ENCODE measurements at regions not wholly inside any gene's neighbourhood (a gene's known extent, or its start where the extent isn't known, plus 50 kb on each side); places are given as distances from the start of the nearest gene placed in this dataset.

- intact Hi-C loops (cut with micrococcal nuclease), result no loop called here
- DNase-seq, result no peak
- WGBS (ENCODE audit: insufficient coverage), result no CpG with 5 or more reads among the region's 6 CpGs
- Histone ChIP-seq H2AFZ (ENCODE audit: insufficient read depth, low read depth, low read length, poor library complexity, severe bottlenecking) (no peak overlapping the region), H3K9ac (ENCODE audit: insufficient read depth, low read length, poor library complexity, severe bottlenecking) (no peak overlapping the region), H3K4me2 (replicated peaks; ENCODE audit: extremely low read depth, low read length, poor library complexity, severe bottlenecking) (no peak overlapping the region), H3K4me1 (ENCODE audit: control insufficient read depth in 1 of 2, insufficient read depth in 2 of 2, low read length in 2 of 2) (no peaks in the 10 kb centered on the region), H3K27ac (ENCODE audit: low read depth in 1 of 2, low read length in 2 of 2) (no peak overlapping the region), H3K27me3 (ENCODE audit: control insufficient read depth in 2 of 2, insufficient read depth in 2 of 2, low read length in 2 of 2) (no peaks in the 10 kb centered on the region), H3K4me3 (replicated peaks in 1 of 3; ENCODE audit: low read depth in 2 of 3, low read length in 3 of 3) (no peak overlapping the region), H3K9me3 (replicated peaks in 1 of 2; ENCODE audit: control insufficient read depth in 1 of 2, insufficient read depth in 1 of 2, low read length in 2 of 2) (no peaks in the 10 kb centered on the region), H3K36me3 (replicated peaks in 1 of 2; ENCODE audit: control insufficient read depth in 1 of 2, insufficient read depth in 2 of 2, low read length in 2 of 2) (no peaks in the 10 kb centered on the region), H3K79me2 (ENCODE audit: insufficient read depth, low read length) (no peaks in the 10 kb centered on the region), H4K20me1 (ENCODE audit: insufficient read depth, low read length) (no peaks in the 10 kb centered on the region)
- Mint-ChIP-seq H3K9me3 (peaks cover 0 to 10% (median 2%) of the 10 kb centered on the region in 7 donors), H3K27me3 (ENCODE audit: low read depth in 3 of 3) (no peaks in the 10 kb centered on the region), H3K36me3 (no peaks in the 10 kb centered on the region), H3K4me1 (no peaks in the 10 kb centered on the region), H3K4me3 (no peak overlapping the region), H3K27ac (no peak overlapping the region)
- no peak for TF ChIP-seq CTCF (IDR thresholded peaks at IDR 0.05)
Observed at GRCh38 chr1:96521010-96521409, 200.6 kb upstream of the PTBP2 start.

- H3K4me2 ChIP-seq (replicated peaks; ENCODE audit: extremely low read depth, low read length, poor library complexity, severe bottlenecking), result no peak overlapping the region
- no peak overlapping the region for H3K27ac ChIP-seq (ENCODE audit: low read depth in 1 of 2, low read length in 2 of 2)
- no peaks in the 10 kb centered on the region for H3K27me3 ChIP-seq (ENCODE audit: control insufficient read depth in 2 of 2, insufficient read depth in 2 of 2, low read length in 2 of 2)
- H3K4me1 Mint-ChIP-seq, result no peaks in the 10 kb centered on the region
- intact Hi-C loops (cut with micrococcal nuclease), result no loop called here
- 100% methylated on average over 1 of the region's 2 CpGs for WGBS (ENCODE audit: insufficient coverage)
- no peaks in the 10 kb centered on the region for H3K9me3 ChIP-seq (replicated peaks in 1 of 2; ENCODE audit: control insufficient read depth in 1 of 2, insufficient read depth in 1 of 2, low read length in 2 of 2)
- H3K9ac ChIP-seq (ENCODE audit: insufficient read depth, low read length, poor library complexity, severe bottlenecking), result no peak overlapping the region
- no peaks in the 10 kb centered on the region for H3K4me1 ChIP-seq (ENCODE audit: control insufficient read depth in 1 of 2, insufficient read depth in 2 of 2, low read length in 2 of 2)
- no peak overlapping the region for H3K27ac Mint-ChIP-seq
- no peak overlapping the region for H2AFZ ChIP-seq (ENCODE audit: insufficient read depth, low read depth, low read length, poor library complexity, severe bottlenecking)
- DNase-seq, result no peak
- TF ChIP-seq CTCF (IDR thresholded peaks at IDR 0.05), result no peak
- H4K20me1 ChIP-seq (ENCODE audit: insufficient read depth, low read length), result no peaks in the 10 kb centered on the region
- H3K36me3 Mint-ChIP-seq, result no peaks in the 10 kb centered on the region
- peaks cover 0 to 2% (median 0%) of the 10 kb centered on the region in 3 donors for H3K27me3 Mint-ChIP-seq (ENCODE audit: low read depth in 3 of 3)
- peaks cover 0 to 10% (median 4%) of the 10 kb centered on the region in 7 donors for H3K9me3 Mint-ChIP-seq
- H3K4me3 Mint-ChIP-seq, result no peak overlapping the region
- no peaks in the 10 kb centered on the region for H3K36me3 ChIP-seq (replicated peaks in 1 of 2; ENCODE audit: control insufficient read depth in 1 of 2, insufficient read depth in 2 of 2, low read length in 2 of 2)
- no peak overlapping the region for H3K4me3 ChIP-seq (replicated peaks in 1 of 3; ENCODE audit: low read depth in 2 of 3, low read length in 3 of 3)
- no peaks in the 10 kb centered on the region for H3K79me2 ChIP-seq (ENCODE audit: insufficient read depth, low read length)
Observed at GRCh38 chr1:96521994-96522760, 199.4 kb upstream of the PTBP2 start.

Measured in CD14-positive monocyte (primary cell).